ENCODE measurements at regions not wholly inside any gene's neighbourhood (a gene's known extent, or its start where the extent isn't known, plus 50 kb on each side); places are given as distances from the start of the nearest gene placed in this dataset.

DNA sequence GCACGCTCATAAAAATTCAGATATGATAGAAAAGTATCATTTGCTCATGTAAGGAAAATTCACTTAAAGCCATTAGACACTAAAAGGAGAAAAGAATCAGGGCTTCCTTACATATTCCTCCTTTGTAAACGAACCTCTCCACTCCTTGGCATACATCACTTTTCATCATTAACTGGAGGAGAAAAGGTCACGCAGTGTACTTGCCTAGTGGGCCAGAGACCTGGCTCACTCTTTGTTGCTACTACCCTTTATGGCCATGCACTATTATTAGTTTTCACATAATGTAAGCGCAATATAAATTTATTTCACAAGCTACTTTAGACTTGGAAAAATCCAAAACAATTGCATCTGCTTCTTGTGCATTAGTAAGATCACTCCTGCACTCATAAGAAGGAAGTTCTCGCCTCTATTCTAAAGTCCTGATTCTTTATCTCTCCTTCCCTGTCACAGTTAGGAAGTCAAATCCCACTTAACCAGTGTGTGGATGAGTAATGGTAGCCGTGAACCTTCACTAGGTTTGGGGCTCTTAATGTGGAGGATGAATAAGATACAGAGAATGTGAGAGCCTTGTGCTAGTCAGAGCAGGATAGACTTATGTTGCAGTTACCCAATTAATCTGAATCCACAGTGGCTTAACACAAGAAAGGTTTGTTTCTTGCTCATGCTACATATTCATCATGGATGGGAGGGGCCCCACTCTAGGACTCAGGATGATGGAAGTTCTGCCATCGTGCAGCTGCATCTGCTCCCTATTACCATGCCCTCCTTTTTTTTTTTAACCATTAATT, 115.0 kb upstream of the GLS start:
- TF ChIP-seq, protein P1, sequence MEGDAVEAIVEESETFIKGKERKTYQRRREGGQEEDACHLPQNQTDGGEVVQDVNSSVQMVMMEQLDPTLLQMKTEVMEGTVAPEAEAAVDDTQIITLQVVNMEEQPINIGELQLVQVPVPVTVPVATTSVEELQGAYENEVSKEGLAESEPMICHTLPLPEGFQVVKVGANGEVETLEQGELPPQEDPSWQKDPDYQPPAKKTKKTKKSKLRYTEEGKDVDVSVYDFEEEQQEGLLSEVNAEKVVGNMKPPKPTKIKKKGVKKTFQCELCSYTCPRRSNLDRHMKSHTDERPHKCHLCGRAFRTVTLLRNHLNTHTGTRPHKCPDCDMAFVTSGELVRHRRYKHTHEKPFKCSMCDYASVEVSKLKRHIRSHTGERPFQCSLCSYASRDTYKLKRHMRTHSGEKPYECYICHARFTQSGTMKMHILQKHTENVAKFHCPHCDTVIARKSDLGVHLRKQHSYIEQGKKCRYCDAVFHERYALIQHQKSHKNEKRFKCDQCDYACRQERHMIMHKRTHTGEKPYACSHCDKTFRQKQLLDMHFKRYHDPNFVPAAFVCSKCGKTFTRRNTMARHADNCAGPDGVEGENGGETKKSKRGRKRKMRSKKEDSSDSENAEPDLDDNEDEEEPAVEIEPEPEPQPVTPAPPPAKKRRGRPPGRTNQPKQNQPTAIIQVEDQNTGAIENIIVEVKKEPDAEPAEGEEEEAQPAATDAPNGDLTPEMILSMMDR (IDR thresholded peaks at IDR 0.05): no peak
- FAIRE-seq: no peak
- no peaks in the 10 kb centered on the region for H3K4me1 ChIP-seq
- no peak overlapping the region for H3K27ac ChIP-seq
- no peaks in the 10 kb centered on the region for H3K27me3 ChIP-seq
- 87 to 92% methylated on average over 7 of the region's 7 CpGs for WGBS, 2 donors
- intact Hi-C loops (cut with DNase I): no loop called here
- DNase-seq: no peak
- H3K4me3 ChIP-seq: no peak overlapping the region
- ATAC-seq: no peak
- no peaks in the 10 kb centered on the region for H3K36me3 ChIP-seq
- no peaks in the 10 kb centered on the region for H3K9me3 ChIP-seq

DNA sequence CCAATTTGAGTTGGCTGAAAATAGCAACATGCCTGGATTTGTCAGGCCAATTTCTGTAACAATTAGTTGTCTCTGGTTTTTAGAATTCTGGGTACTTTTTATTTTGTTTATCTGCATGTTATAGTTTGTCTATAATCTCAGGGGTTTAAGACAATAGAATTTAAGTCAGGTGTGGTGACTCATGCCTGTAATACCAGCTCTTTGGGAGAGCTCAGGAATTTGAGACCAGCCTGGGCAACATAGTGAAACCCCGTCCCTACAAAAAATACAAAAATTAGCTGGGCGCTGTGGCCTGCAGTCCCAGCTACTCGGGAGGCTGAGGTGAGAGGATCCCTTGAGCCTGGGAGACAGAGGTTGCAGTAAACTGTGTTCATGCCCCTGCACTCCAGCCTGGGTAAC, 114.4 kb upstream of the GLS start:
- no peak overlapping the region for H3K4me3 ChIP-seq
- TF ChIP-seq, protein P1 (IDR thresholded peaks at IDR 0.05): no peak
- H3K9me3 ChIP-seq: no peaks in the 10 kb centered on the region
- no peak for ATAC-seq
- H3K4me1 ChIP-seq: no peaks in the 10 kb centered on the region
- no peak for FAIRE-seq
- no peaks in the 10 kb centered on the region for H3K27me3 ChIP-seq
- H3K27ac ChIP-seq: no peak overlapping the region
- 91 to 92% methylated on average over 3 of the region's 3 CpGs for WGBS, 2 donors
- H3K36me3 ChIP-seq: no peaks in the 10 kb centered on the region
- intact Hi-C loops (cut with DNase I): no loop called here
- no peak for DNase-seq

DNA sequence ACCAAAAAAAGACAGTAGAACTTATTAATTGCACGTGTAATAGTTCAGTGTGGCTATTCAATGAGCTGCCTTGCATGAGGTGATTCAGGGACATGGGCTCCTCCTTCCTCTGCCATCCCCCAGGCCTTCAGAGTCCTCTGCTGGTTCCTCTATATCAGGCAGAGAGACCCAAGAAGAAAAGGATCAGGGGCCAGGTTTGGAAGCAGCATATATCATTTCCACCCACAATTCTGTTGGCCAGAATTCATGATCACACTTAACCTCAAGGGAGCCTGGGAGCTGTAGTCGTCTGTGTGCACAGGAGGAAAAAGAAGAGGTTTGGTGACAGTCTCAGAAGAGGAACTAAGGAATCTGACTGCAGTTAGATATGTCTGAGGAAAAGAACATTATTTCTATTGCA, 114.0 kb upstream of the GLS start:
- no peak for ATAC-seq
- Histone ChIP-seq H3K4me1 (no peaks in the 10 kb centered on the region), H3K27me3 (no peaks in the 10 kb centered on the region), H3K27ac (no peak overlapping the region), H3K4me3 (no peak overlapping the region), H3K36me3 (no peaks in the 10 kb centered on the region), H3K9me3 (no peaks in the 10 kb centered on the region)
- intact Hi-C loops (cut with DNase I): no loop called here
- TF ChIP-seq, protein P1 (IDR thresholded peaks at IDR 0.05): no peak
- DNase-seq: no peak
- 63 to 71% methylated on average over 2 of the region's 2 CpGs for WGBS, 2 donors
- FAIRE-seq: no peak

DNA sequence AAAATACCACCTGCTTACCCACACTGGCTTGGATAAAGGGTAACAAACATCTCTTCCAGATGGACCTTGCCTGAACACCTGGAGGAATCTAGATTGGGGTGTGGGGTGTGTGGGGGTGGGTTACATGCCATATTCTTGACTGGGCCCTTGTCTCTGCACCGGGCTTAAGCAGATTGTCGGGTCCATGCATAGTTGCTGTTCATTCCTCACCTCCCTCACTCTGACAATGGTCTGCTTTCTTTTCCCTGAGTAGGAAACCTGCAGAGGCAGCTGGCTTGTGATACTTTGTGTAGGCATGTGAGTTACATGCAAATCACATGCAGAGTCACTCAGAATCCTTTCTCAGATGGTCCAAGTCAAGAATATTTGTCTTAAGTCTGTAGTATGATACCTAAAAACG, 112.8 kb upstream of the GLS start:
- ATAC-seq (no peak), FAIRE-seq (no peak), DNase-seq (no peak)
- H3K9me3 ChIP-seq: no peaks in the 10 kb centered on the region
- H3K36me3 ChIP-seq: no peaks in the 10 kb centered on the region
- TF ChIP-seq, protein P1 (IDR thresholded peaks at IDR 0.05): no peak
- no peaks in the 10 kb centered on the region for H3K4me1 ChIP-seq
- intact Hi-C loops (cut with DNase I): no loop called here
- 43 to 58% methylated on average over 3 of the region's 3 CpGs for WGBS, 2 donors
- H3K27me3 ChIP-seq: no peaks in the 10 kb centered on the region
- no peak overlapping the region for H3K27ac ChIP-seq
- H3K4me3 ChIP-seq: no peak overlapping the region

DNA sequence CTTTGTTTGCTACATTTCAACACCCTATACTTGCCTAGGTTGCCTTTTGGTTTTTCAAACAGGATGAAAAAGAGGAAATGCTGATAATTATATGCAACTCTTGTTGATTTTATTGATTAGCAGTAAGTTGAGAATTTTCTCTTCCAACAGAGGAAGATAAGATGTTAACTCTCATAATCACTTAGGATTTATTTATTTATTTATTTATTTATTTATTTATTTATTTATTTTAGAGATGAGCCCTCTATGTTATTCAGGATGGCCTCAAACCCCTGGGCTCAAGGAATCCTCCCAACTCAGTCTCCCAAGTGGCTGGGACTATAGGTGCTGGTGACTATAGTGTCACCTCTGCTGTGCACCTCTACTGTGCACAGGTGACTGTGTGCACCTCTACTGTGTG, 111.4 kb upstream of the GLS start:
- FAIRE-seq (no peak), DNase-seq (no peak), ATAC-seq (no peak)
- no peak overlapping the region for H3K27ac ChIP-seq
- TF ChIP-seq, protein P1 (IDR thresholded peaks at IDR 0.05): no peak
- no peaks in the 10 kb centered on the region for H3K4me1 ChIP-seq
- intact Hi-C loops (cut with DNase I): no loop called here
- H3K4me3 ChIP-seq: no peak overlapping the region
- no peaks in the 10 kb centered on the region for H3K36me3 ChIP-seq
- H3K27me3 ChIP-seq: no peaks in the 10 kb centered on the region
- no peaks in the 10 kb centered on the region for H3K9me3 ChIP-seq

All from pancreas (tissue), 10 donors.